ENCODE measurements at regions not wholly inside any gene's neighbourhood (a gene's known extent, or its start where the extent isn't known, plus 50 kb on each side); places are given as distances from the start of the nearest gene placed in this dataset.

- peak; percentile 17 to 21 for DNase-seq
Measured at GRCh38 chr19:31803835-31804446, 454.7 kb upstream of the TSHZ3 start.

- DNase-seq, result no peak
Measured at GRCh38 chr19:31804668-31805067, 455.4 kb upstream of the TSHZ3 start.

DNA sequence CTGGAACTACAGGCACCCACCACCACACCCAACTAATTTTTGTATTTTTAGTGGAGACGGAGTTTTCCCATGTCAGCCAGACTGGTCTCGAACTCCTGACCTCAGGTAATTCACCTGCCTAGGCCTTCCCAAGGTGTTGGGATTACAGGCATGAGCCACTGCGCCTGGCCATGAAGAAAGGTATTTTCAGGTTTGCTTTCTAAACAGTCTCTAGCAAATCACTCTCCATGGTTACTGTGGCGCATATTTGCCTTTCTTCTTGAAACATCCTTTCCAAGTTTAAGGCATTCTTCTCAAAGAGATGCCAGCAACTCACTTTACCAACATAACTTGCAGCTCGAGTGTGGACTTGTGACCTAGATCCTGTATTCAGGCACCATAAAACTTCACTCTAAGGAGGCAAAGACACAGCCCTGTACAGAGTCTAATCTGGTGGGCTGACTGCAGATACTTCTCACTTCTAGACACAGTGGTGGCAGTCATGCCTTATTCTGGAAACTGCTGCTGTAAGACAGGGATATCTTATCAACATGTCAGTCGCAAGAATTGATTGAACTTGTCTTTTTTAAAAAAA, 461.4 kb upstream of the TSHZ3 start:
- no peak for DNase-seq

DNA sequence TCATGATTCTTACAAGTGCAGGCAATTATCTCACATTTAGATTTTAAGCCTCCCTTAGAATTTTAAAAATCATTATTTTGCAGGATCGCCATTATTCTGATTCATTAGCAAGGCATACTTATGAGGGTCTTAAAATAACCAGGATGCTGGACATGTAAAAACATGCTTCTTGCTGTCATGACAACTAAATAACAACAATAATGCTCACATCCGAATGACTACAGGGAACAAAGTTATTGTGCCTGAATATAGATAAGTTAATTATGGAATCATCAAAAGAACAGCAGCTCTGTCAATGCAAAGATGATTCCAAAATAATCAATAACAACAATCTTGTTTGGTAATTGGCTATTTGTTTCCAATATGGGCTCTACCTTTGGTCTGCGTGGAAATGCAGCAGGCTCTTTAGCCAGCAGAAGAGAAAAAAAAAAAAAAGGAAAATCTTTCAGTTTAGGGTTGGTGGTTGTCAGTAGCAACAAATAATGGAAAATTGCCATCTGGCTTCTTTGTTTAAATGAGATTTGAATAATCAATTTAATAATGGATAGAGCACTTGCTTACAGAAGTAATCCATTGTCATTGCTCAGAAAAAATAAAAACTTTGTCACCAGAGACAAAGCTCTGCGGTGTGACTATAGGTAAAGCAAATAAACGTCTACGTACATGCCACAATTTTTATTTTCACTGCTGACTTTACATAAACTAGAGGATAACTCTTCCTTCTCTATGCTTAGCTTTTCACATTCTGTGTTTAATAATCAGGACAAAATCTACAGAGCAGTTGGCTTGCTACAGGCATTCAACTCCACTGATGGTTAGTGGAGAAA, 468.9 kb upstream of the TSHZ3 start:
- DNase-seq, result peak in 1 of 2 donors; percentile 39

DNA sequence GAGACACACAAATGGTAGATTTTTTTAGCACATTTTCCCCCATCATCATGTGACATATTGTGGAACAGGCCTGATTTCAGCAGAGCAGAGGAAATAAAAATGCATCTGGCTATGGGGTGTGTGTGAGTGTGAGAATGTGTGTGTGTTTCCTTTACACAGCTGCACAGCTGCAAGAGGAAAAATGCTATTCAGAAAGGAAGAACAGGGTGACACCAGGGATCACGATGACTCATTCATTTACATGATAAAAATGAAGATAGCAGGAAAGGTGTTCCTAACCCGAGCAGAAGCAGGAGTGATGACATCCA, 469.5 kb upstream of the TSHZ3 start:
- peak in 1 of 2 donors; percentile 71 for DNase-seq

- no peak for DNase-seq
Measured at GRCh38 chr19:31819837-31820236, 470.6 kb upstream of the TSHZ3 start.

DNA sequence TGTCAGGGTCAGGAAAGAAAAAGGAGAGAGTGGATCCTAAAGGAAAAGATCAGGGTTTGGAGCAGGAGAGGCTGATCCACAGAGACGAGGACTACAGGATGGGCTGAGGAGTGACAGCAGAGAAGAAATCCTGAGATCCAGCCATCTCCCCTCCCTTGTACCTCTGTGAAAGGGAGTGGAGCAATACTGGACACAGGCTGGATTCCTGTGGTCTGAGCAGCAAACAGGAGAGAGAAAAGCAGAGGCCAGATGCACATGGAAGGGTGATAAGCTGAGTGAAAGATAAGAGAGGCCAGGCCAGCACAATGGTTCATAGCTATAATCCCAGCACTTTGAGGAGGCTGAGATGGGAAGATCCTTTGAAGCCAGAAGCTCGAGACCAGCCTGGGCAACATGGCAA, 472.1 kb upstream of the TSHZ3 start:
- no peak for DNase-seq

- DNase-seq, result no peak
Measured at GRCh38 chr19:31825134-31826094, 476.2 kb upstream of the TSHZ3 start.

GRCh38 chr19:31826325-31826724, 477.1 kb upstream of the TSHZ3 start:
- no peak for DNase-seq

DNA sequence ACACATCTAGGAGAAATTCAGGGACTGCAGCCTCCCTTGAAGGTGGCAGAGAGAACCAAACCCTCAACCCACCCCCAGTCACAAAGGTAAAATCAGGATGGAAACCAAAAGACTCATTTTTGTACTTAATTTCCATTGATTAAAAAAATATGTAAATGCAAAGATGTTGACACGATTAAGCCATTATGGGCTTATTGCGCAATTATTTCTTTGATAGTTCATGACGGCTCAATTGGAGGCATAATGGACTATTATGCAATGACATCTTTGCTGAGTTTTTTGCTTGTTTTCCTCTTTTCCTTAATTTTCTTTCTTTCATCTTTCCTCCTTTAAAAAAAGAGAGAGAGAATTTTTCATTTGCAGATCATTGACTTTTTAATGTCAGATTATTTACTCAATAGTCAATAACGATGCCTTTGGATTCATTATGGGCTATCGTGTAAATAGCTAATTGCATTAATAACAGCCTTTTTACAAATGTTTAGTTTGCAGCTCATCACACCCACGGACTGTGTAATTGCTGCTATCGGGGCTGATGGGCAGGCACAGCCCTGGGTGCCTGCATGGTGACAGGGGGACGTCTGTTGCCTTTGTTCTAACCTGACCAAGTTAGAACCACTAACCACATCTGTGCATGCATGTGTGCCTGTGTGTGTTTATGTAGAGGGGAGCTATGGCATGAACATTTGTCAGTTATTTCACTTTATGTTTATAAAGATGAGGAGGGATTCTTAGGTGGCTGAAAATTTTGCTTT, 482.4 kb upstream of the TSHZ3 start:
- DNase-seq, result peak in 1 of 2 donors; percentile 46

GRCh38 chr19:31832176-31832548, 482.9 kb upstream of the TSHZ3 start:
- DNase-seq, result no peak

DNA sequence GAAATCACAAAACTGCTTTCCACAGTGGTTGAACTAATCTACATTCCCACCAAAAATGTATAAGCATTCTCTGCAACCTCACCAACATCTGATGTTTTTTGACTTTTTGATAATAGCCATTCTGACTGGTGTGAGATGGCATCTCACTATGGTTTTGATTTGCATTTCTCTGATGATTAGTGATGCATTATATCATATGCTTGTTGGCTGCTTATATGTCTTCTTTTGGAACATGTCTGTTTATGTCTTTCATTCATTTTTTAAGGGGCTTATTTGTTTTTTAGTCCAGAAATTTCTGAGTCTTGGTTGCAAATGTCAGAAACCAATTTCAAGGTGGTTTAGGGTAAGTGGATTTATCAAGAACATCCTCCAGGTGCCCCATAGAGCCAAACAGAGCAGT, 484.8 kb upstream of the TSHZ3 start:
- DNase-seq, result no peak

DNA sequence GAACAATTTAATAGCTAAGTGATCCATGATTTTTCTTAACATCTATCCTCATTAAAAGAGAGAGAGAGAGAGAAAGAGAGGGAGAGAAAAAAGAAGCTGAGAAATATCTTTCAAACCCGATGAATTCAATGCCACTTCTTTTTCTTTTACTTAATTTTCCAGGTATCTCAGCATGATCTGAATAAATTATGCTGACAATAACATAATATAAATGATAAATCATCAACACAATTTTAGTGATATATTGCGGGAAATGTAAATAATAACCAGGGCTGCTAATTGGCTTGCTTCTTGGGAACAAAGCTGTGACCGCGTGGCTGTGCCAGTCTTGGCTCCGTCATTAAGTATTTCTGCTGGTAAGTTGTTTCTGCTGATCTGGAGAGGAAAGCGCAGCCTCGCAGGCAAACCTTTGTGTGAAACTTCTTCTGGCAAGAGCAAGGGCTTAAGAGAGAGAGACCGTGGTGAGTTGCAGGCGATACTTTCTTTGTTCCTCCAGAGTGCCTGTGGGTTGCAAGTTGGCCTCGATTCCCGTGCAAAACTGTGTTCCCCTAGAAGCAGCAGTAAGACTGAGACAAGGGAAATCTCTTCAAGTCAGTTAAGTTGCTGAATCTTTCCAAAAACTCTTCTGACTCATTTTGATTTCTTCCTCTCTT, 489.1 kb upstream of the TSHZ3 start:
- peak; percentile 49 to 55 for DNase-seq

GRCh38 chr19:31840371-31840770, 491.1 kb upstream of the TSHZ3 start:
- peak in 1 of 2 donors; percentile 49 for DNase-seq

DNA sequence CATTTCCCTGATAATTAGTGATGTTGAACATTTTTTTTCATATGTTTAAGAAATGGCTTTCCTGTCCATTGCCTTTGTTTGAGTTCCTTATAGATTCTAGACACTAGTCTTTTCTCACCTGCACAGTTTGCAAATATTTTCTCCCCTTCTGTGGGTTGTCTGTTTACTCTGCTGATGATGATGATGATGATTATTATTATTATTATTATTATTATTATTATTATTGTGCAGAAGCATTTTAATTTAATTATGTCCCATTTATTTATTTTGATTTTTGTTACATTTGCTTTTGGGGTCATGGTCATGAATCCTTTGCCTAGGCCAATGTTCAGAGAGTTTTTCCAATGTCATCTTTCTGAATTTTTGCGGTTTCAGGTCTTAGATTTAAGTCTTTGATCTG, 492.5 kb upstream of the TSHZ3 start:
- DNase-seq, result no peak

DNA sequence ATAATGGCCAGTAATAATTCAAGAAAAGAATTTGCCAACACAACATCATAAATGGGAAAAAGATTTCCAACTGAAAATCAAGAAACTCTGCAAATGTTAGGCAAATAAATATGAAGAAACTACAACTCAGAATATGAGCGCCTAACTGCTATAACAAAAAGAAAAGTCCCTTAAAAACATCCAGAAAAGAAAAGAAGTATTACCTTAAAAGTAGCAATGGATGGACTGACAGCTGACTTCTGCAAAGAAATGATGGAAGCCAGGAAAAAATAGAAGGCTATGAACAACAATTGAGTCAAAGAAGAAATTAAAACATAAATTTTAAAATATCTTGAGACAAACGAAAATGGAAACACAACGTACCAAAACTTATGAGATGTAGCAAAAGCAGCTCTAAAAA, 482.3 kb upstream of the ZNF507 start:
- DNase-seq, result no peak

DNA sequence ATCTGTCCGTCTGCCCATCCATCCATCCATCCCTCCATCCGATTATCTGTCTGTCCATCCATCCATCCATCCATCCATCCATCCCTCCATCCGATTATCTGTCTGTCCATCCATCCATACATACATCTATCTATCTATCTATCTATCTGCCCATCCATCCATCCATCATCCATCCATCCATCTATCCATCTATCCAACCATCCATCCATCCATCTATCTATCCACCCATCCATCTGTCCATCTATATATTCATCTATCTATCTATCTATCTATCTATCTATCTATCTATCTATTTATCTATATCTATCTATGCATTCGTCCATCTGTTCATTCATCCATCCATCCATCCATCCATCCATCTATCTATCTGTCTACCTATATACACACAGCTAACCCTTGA, 471.1 kb upstream of the ZNF507 start:
- DNase-seq, result no peak

DNA sequence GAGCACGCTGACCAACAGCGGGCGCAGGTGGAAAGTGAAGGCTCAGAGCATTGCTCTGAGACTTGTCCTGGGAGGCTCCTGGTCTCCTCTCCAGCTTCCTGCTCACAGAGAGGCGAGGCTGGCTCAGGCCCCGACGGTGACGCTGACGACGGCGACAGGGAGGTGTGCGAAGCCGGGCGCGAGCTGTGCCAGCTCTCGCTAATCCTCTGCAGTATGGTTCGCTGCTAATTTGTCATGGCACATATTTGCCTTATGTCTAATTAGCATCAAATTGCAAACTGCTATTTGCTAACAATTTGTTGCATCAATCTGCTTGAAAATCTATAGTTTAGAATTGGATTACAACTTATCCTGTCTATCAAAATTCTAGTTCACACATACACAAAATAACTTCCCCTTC, 469.8 kb upstream of the ZNF507 start:
- no peak for DNase-seq

DNA sequence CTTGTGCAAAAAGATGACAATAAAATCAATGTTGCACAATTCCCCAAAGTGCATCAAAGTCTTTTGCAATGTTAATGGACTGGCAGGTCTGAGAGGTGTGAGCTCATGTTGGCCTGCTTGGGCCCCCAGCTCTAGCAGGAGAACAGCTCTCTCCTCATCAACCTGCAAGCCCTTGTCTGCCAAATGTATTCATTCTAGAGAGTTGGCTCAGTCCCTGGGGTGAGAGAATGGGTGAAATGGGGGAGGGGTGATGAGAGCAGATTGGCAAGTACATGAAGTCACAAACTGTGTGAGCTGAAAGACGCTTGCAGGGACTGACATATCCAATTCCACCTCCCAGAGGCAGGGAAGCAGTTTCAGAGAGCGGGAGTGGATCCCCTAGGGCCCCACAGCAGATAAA, 465.1 kb upstream of the ZNF507 start:
- DNase-seq, result peak; percentile 31 to 34

GRCh38 chr19:31881988-31882387, 463.4 kb upstream of the ZNF507 start:
- no peak for DNase-seq

DNA sequence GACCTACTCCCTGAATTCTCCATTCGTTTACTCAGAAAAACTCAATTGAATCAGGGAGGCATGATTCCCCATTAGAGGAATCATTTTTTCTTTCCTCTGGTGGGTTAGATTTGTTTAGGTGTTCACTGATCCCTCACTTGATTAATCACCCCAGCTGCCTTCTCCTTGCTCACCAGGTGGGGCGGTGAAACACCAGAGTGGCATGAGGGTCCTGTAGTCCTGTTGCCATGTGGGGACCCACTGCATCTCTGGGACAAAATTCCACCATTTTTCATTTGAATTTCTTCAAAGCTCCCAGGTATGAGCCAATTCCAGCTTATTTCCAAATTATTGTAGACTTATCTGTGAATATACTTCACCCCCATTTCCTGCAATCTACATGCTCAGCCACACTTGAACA, 462.7 kb upstream of the ZNF507 start:
- no peak for DNase-seq

Measured in right lung (tissue), 2 donors.